22Rv1 (cell line): ENCODE measurements at regions not wholly inside any gene's neighbourhood (a gene's known extent, or its start where the extent isn't known, plus 50 kb on each side); places are given as distances from the start of the nearest gene placed in this dataset.

Source experiments
- H3K27ac ChIP-seq: fragments of 450-650 bp; 2 replicates; pipeline ENCODE4 v1.5.1; 2017
- CTCF ChIP-seq: fragments of 450-650 bp; IDR thresholded peaks from 2 replicates; pipeline ENCODE4 v1.5.1; 2017; ENCODE audit warnings: mild to moderate bottlenecking
- ZFX ChIP-seq: fragments of 450-650 bp; IDR thresholded peaks from 2 replicates; pipeline ENCODE4 v1.6.1; 2017; ENCODE audit warnings: antibody characterized with exemption, borderline replicate concordance

- no peak for TF ChIP-seq ZFX
- no peak for TF ChIP-seq CTCF
- H3K27ac ChIP-seq = no peak overlapping the region
Observed at GRCh38 chr2:17245906-17246305, 272.3 kb downstream of the RAD51AP2 start.

GRCh38 chr2:17242813-17243485, 275.3 kb downstream of the RAD51AP2 start:
- H3K27ac ChIP-seq = no peak overlapping the region
- TF ChIP-seq ZFX = no peak
- TF ChIP-seq CTCF = no peak

- TF ChIP-seq CTCF (no peak), ZFX (no peak)
- no peak overlapping the region for H3K27ac ChIP-seq
Observed at GRCh38 chr2:17239550-17239949, 278.7 kb downstream of the RAD51AP2 start.

DNA sequence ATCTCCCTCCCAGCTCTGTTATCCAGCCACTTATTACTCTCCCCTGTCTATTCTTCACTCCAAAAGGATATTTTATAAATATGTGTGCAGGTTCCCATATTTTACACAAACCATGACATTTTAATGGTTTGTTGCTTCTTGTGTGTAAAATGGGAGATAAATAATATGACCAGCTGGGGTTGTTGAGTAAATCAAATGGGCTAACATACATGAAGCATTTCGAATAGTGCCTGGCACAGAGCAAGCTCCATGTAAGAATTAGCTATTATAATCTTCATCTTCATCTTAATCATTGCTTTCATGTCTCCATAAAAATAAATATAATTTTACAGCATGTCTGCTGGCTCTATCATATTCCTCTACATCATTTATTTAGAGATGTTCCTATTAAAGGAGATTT, 283.1 kb downstream of the RAD51AP2 start:
- no peak for TF ChIP-seq ZFX
- TF ChIP-seq CTCF = no peak

GRCh38 chr2:17232776-17233556, 285.3 kb downstream of the RAD51AP2 start:
- no peak overlapping the region for H3K27ac ChIP-seq
- no peak for TF ChIP-seq ZFX
- TF ChIP-seq CTCF = no peak

More for the DNA sequence above, 283.1 kb downstream of the RAD51AP2 start:
- H3K27ac ChIP-seq = no peak overlapping the region

GRCh38 chr2:17231394-17231965, 286.8 kb downstream of the RAD51AP2 start:
- TF ChIP-seq ZFX (no peak), CTCF (no peak)
- H3K27ac ChIP-seq = no peak overlapping the region

- no peak for TF ChIP-seq CTCF
- TF ChIP-seq ZFX = no peak
- H3K27ac ChIP-seq = no peak overlapping the region
Observed at GRCh38 chr2:17229414-17229813, 288.8 kb downstream of the RAD51AP2 start.
